ENCODE measurements at regions not wholly inside any gene's neighbourhood (a gene's known extent, or its start where the extent isn't known, plus 50 kb on each side); places are given as distances from the start of the nearest gene placed in this dataset.

- Histone ChIP-seq H3K4me3 (ENCODE audit: severe bottlenecking) (no peak overlapping the region), H3K36me3 (ENCODE audit: low read depth) (no peaks in the 10 kb centered on the region), H3K27me3 (ENCODE audit: insufficient read depth, poor library complexity, severe bottlenecking) (no peaks in the 10 kb centered on the region), H3K9me3 (ENCODE audit: severe bottlenecking) (no peaks in the 10 kb centered on the region), H3K27ac (ENCODE audit: poor library complexity, severe bottlenecking) (no peak overlapping the region), H3K4me1 (ENCODE audit: insufficient read depth, poor library complexity, severe bottlenecking) (no peaks in the 10 kb centered on the region)
- ATAC-seq (ENCODE audit: low read depth): no peak
- no peak for DNase-seq (ENCODE audit: low spot score)
- no peak for TF ChIP-seq CTCF (IDR thresholded peaks at IDR 0.05; ENCODE audit: poor library complexity, severe bottlenecking)
These were observed 208.0 kb downstream of the C1D start for GRCh38 chr2:67854798-67855197.

DNA sequence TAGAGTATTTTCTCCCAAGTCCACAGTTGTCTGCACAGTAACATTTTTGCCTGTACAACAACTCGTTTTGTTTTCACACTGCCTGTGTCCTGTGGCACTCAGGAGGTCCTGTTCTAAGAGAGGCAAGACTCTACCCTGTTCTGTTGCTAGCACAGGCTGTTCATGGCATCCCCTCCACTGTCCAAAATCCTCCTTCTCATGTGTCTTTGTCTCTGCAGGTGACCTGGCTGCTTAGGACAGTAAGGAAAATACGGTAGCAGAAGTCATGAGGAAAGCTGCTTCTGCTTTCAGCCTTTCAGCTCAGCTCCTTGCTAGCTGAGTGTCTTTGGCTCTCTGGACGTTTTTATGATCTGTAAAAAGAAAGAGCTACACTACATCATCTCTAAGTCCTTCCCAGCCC is 205.9 kb downstream of the C1D start:
- TF ChIP-seq CTCF (IDR thresholded peaks at IDR 0.05; ENCODE audit: poor library complexity, severe bottlenecking): no peak
- Histone ChIP-seq H3K27ac (ENCODE audit: poor library complexity, severe bottlenecking) (no peak overlapping the region), H3K9me3 (ENCODE audit: severe bottlenecking) (no peaks in the 10 kb centered on the region), H3K4me1 (ENCODE audit: insufficient read depth, poor library complexity, severe bottlenecking) (no peaks in the 10 kb centered on the region), H3K4me3 (ENCODE audit: severe bottlenecking) (no peak overlapping the region), H3K27me3 (ENCODE audit: insufficient read depth, poor library complexity, severe bottlenecking) (no peaks in the 10 kb centered on the region), H3K36me3 (ENCODE audit: low read depth) (no peaks in the 10 kb centered on the region)
- no peak for DNase-seq (ENCODE audit: low spot score)
- ATAC-seq (ENCODE audit: low read depth): no peak

DNA sequence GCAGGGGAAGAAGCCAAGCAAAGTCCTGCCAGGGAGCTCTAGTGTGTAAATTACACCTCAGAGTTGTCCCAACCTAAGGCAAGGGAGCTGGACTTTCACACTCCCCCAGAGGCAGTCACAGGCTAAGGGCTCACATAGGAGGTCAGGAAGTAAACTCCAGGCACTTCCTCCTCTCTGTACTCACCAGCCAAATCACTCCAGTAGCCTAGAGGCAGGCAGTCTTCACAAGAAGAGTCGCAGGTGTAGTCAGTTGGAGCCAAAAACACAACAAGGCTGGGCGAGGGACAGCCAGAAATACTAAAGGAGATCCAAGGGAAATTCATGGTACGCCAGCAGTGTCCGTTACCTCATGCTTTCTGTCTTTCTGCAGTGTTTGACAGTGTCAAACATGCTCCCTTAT is 205.0 kb downstream of the C1D start:
- no peaks in the 10 kb centered on the region for H3K9me3 ChIP-seq (ENCODE audit: severe bottlenecking)
- H3K36me3 ChIP-seq (ENCODE audit: low read depth): no peaks in the 10 kb centered on the region
- no peak overlapping the region for H3K27ac ChIP-seq (ENCODE audit: poor library complexity, severe bottlenecking)
- no peaks in the 10 kb centered on the region for H3K4me1 ChIP-seq (ENCODE audit: insufficient read depth, poor library complexity, severe bottlenecking)
- no peak for TF ChIP-seq CTCF (IDR thresholded peaks at IDR 0.05; ENCODE audit: poor library complexity, severe bottlenecking)
- no peak overlapping the region for H3K4me3 ChIP-seq (ENCODE audit: severe bottlenecking)
- no peak for ATAC-seq (ENCODE audit: low read depth)
- no peaks in the 10 kb centered on the region for H3K27me3 ChIP-seq (ENCODE audit: insufficient read depth, poor library complexity, severe bottlenecking)
- DNase-seq (ENCODE audit: low spot score): no peak

DNA sequence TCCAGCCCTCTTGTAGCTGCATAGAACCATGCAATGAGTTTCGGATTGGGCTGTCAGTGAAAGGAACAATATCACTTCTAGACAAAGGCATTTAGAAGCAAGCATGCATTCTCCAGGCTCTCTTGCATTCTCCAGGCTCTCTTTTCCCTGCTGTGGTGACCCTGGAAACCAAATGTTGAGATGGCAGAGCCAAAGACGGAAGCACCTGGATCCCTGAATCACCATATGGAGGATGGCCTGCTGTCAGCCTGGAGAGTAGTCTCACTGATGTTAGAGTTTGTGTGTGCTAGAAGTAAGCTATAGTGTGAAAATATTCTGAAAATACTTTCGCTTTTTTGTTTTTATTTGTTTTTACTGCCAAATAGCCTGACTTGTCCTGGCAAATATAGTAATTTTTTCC is 203.9 kb downstream of the C1D start:
- ATAC-seq (ENCODE audit: low read depth) (no peak), DNase-seq (ENCODE audit: low spot score) (no peak)
- TF ChIP-seq CTCF (IDR thresholded peaks at IDR 0.05; ENCODE audit: poor library complexity, severe bottlenecking): no peak
- Histone ChIP-seq H3K9me3 (ENCODE audit: severe bottlenecking) (no peaks in the 10 kb centered on the region), H3K27me3 (ENCODE audit: insufficient read depth, poor library complexity, severe bottlenecking) (no peaks in the 10 kb centered on the region), H3K4me1 (ENCODE audit: insufficient read depth, poor library complexity, severe bottlenecking) (no peaks in the 10 kb centered on the region), H3K4me3 (ENCODE audit: severe bottlenecking) (no peak overlapping the region), H3K36me3 (ENCODE audit: low read depth) (no peaks in the 10 kb centered on the region), H3K27ac (ENCODE audit: poor library complexity, severe bottlenecking) (no peak overlapping the region)

GRCh38 chr2:67865917-67866316 is 196.9 kb downstream of the C1D start:
- Histone ChIP-seq H3K9me3 (ENCODE audit: severe bottlenecking) (no peaks in the 10 kb centered on the region), H3K4me1 (ENCODE audit: insufficient read depth, poor library complexity, severe bottlenecking) (peaks cover 10% of the 10 kb centered on the region), H3K27ac (ENCODE audit: poor library complexity, severe bottlenecking) (no peak overlapping the region), H3K4me3 (ENCODE audit: severe bottlenecking) (no peak overlapping the region), H3K36me3 (ENCODE audit: low read depth) (no peaks in the 10 kb centered on the region), H3K27me3 (ENCODE audit: insufficient read depth, poor library complexity, severe bottlenecking) (no peaks in the 10 kb centered on the region)
- ATAC-seq (ENCODE audit: low read depth) (no peak), DNase-seq (ENCODE audit: low spot score) (no peak)
- TF ChIP-seq CTCF (IDR thresholded peaks at IDR 0.05; ENCODE audit: poor library complexity, severe bottlenecking): no peak

All from RWPE2 (cell line).